ENCODE measurements at regions not wholly inside any gene's neighbourhood (a gene's known extent, or its start where the extent isn't known, plus 50 kb on each side); places are given as distances from the start of the nearest gene placed in this dataset.

- no peak for DNase-seq (ENCODE audit: extremely low read depth in 1 of 11, low read depth in 9 of 11, low spot score in 4 of 11)
Observed at GRCh38 chr20:19070026-19070425, 142.4 kb upstream of the SLC24A3 start.

GRCh38 chr20:19070681-19071445, 141.6 kb upstream of the SLC24A3 start:
- DNase-seq (ENCODE audit: extremely low read depth in 1 of 11, low read depth in 9 of 11, low spot score in 4 of 11) = no peak

GRCh38 chr20:19071446-19071725, 141.1 kb upstream of the SLC24A3 start:
- no peak for DNase-seq (ENCODE audit: extremely low read depth in 1 of 11, low read depth in 9 of 11, low spot score in 4 of 11)

- no peak for DNase-seq (ENCODE audit: extremely low read depth in 1 of 11, low read depth in 9 of 11, low spot score in 4 of 11)
Observed at GRCh38 chr20:19071902-19072498, 140.4 kb upstream of the SLC24A3 start.

- DNase-seq (ENCODE audit: extremely low read depth in 1 of 11, low read depth in 9 of 11, low spot score in 4 of 11) = no peak
Observed at GRCh38 chr20:19072988-19073387, 139.5 kb upstream of the SLC24A3 start.

GRCh38 chr20:19073584-19074218, 138.7 kb upstream of the SLC24A3 start:
- no peak for DNase-seq (ENCODE audit: extremely low read depth in 1 of 11, low read depth in 9 of 11, low spot score in 4 of 11)

GRCh38 chr20:19074356-19074755, 138.1 kb upstream of the SLC24A3 start:
- DNase-seq (ENCODE audit: extremely low read depth in 1 of 11, low read depth in 9 of 11, low spot score in 4 of 11) = no peak

GRCh38 chr20:19074828-19075516, 137.5 kb upstream of the SLC24A3 start:
- no peak for DNase-seq (ENCODE audit: extremely low read depth in 1 of 11, low read depth in 9 of 11, low spot score in 4 of 11)

- no peak for DNase-seq (ENCODE audit: extremely low read depth in 1 of 11, low read depth in 9 of 11, low spot score in 4 of 11)
Observed at GRCh38 chr20:19077370-19078220, 134.8 kb upstream of the SLC24A3 start.

GRCh38 chr20:19078448-19079373, 133.7 kb upstream of the SLC24A3 start:
- no peak for DNase-seq (ENCODE audit: extremely low read depth in 1 of 11, low read depth in 9 of 11, low spot score in 4 of 11)

- DNase-seq (ENCODE audit: extremely low read depth in 1 of 11, low read depth in 9 of 11, low spot score in 4 of 11) = no peak
Observed at GRCh38 chr20:19079536-19080299, 132.7 kb upstream of the SLC24A3 start.

GRCh38 chr20:19081937-19082336, 130.5 kb upstream of the SLC24A3 start:
- no peak for DNase-seq (ENCODE audit: extremely low read depth in 1 of 11, low read depth in 9 of 11, low spot score in 4 of 11)

- DNase-seq (ENCODE audit: extremely low read depth in 1 of 11, low read depth in 9 of 11, low spot score in 4 of 11) = no peak
Observed at GRCh38 chr20:19083136-19083621, 129.3 kb upstream of the SLC24A3 start.

GRCh38 chr20:19090332-19090731, 122.1 kb upstream of the SLC24A3 start:
- DNase-seq (ENCODE audit: extremely low read depth in 1 of 11, low read depth in 9 of 11, low spot score in 4 of 11) = no peak

- no peak for DNase-seq (ENCODE audit: extremely low read depth in 1 of 11, low read depth in 9 of 11, low spot score in 4 of 11)
Observed at GRCh38 chr20:19094959-19095541, 117.4 kb upstream of the SLC24A3 start.

GRCh38 chr20:19095762-19096161, 116.7 kb upstream of the SLC24A3 start:
- DNase-seq (ENCODE audit: extremely low read depth in 1 of 11, low read depth in 9 of 11, low spot score in 4 of 11) = no peak

GRCh38 chr20:19096843-19097242, 115.6 kb upstream of the SLC24A3 start:
- no peak for DNase-seq (ENCODE audit: extremely low read depth in 1 of 11, low read depth in 9 of 11, low spot score in 4 of 11)
